ENCODE measurements at regions not wholly inside any gene's neighbourhood (a gene's known extent, or its start where the extent isn't known, plus 50 kb on each side); places are given as distances from the start of the nearest gene placed in this dataset.
"Not testable (repeated sequence)": the region's sequence is repeated elsewhere in the genome, so short reads cannot be mapped to it uniquely, and the experiment has no call there.

GRCh38 chr9:110023221-110023620 is 184.7 kb downstream of the C9orf152 start:
- Histone ChIP-seq H2AK5ac (ENCODE audit: low read depth, low read length) (peak overlapping the region; percentile 15; the same call in 1 of the 2 replicates), H3K79me1 (ENCODE audit: low read depth in 1 of 2, low read length in 2 of 2) (peaks cover 16 to 39% of the 10 kb centered on the region in 2 experiments)
- H4K5ac ChIP-seq (ENCODE audit: low read depth, low read length); DNase-seq; H3K9me1 ChIP-seq (ENCODE audit: insufficient read depth, low read length); H2BK15ac ChIP-seq (ENCODE audit: low read depth, low read length); H3K36me3 ChIP-seq (ENCODE audit: control insufficient read depth, insufficient read depth, low read length); in situ Hi-C loops (cut with MboI; ENCODE audit: low sequenced_read_pairs); H3K56ac ChIP-seq (ENCODE audit: extremely low read depth, insufficient read depth, low read length); H4K8ac ChIP-seq (ENCODE audit: low read depth in 2 of 2, low read length in 2 of 2); H3K23ac ChIP-seq (ENCODE audit: low read depth, low read length); H2BK120ac ChIP-seq (ENCODE audit: low read depth, low read length); intact Hi-C loops (cut with micrococcal nuclease); H3K4me3 ChIP-seq (ENCODE audit: insufficient read depth, low read depth, low read length); H4K20me1 ChIP-seq (ENCODE audit: insufficient read depth, low read length); H3K27ac ChIP-seq (ENCODE audit: insufficient read depth, low read length); H2BK20ac ChIP-seq (ENCODE audit: low read depth, low read length); H3K9me3 ChIP-seq (ENCODE audit: control insufficient read depth, insufficient read depth, low read length); H2BK5ac ChIP-seq (ENCODE audit: low read depth, low read length, poor library complexity, severe bottlenecking); H2AFZ ChIP-seq (replicated peaks; ENCODE audit: low read length, poor library complexity); H2AK9ac ChIP-seq (replicated peaks; ENCODE audit: low read depth, low read length, poor library complexity); ATAC-seq (ENCODE audit: low read depth); BruUV-seq (replicated peaks); H3K4ac ChIP-seq (ENCODE audit: low read depth, low read length); CTCF ChIA-PET; H3K18ac ChIP-seq (ENCODE audit: low read depth, low read length); H3K4me2 ChIP-seq (ENCODE audit: low read depth, low read length); dilution Hi-C loops (cut with HindIII; ENCODE audit: low sequenced_read_pairs, unreplicated experiment); H3K27me3 ChIP-seq (ENCODE audit: control insufficient read depth, insufficient read depth, low read length); H3K14ac ChIP-seq (replicated peaks; ENCODE audit: low read depth, low read length); H4K91ac ChIP-seq (ENCODE audit: insufficient read depth, low read depth, low read length); H3K4me1 ChIP-seq (ENCODE audit: control insufficient read depth, insufficient read depth, low read length); POLR2A ChIA-PET (ENCODE audit: unreplicated experiment); H3K9ac ChIP-seq (ENCODE audit: low read depth, low read length): not testable (repeated sequence)
- WGBS, 2 experiments (ENCODE audit: extremely low coverage in 2 of 2, insufficient read length in 1 of 2): 100% methylated on average over 3 of the region's 8 CpGs; no CpG with 5 or more reads in 1 of the 2 experiments

All from IMR-90 (cell line).